ENCODE measurements at regions not wholly inside any gene's neighbourhood (a gene's known extent, or its start where the extent isn't known, plus 50 kb on each side); places are given as distances from the start of the nearest gene placed in this dataset.

DNA sequence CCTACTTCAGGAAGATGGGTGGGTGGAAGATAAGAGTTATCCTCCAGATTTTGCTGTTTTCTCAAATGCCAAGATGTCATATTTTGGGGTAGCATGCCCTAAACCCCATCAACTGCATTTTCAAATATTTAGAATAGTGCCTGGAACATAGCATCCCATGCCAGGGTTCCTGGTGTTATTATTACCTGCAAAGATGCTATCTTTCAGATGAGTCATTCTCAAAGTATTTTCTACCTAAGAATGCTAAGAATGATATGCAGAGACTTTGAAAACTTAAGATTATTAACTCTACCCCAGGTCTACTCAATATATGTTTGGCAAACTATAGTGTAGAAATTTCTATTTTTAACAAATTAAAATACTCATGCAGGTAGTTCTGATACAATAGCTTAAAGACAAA lies 934.3 kb upstream of the SLIT2 start:
- TF ChIP-seq SP1 (IDR thresholded peaks at IDR 0.05; ENCODE audit: low read depth, low read length) = no peak
- TF ChIP-seq, protein P1, sequence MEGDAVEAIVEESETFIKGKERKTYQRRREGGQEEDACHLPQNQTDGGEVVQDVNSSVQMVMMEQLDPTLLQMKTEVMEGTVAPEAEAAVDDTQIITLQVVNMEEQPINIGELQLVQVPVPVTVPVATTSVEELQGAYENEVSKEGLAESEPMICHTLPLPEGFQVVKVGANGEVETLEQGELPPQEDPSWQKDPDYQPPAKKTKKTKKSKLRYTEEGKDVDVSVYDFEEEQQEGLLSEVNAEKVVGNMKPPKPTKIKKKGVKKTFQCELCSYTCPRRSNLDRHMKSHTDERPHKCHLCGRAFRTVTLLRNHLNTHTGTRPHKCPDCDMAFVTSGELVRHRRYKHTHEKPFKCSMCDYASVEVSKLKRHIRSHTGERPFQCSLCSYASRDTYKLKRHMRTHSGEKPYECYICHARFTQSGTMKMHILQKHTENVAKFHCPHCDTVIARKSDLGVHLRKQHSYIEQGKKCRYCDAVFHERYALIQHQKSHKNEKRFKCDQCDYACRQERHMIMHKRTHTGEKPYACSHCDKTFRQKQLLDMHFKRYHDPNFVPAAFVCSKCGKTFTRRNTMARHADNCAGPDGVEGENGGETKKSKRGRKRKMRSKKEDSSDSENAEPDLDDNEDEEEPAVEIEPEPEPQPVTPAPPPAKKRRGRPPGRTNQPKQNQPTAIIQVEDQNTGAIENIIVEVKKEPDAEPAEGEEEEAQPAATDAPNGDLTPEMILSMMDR (IDR thresholded peaks at IDR 0.05 in 2 of 3, conservative IDR thresholded peaks at IDR 0.05 in 1 of 3; ENCODE audit: control insufficient read depth in 2 of 3, extremely low read depth in 1 of 3, insufficient read depth in 1 of 3, low read depth in 3 of 3, low read length in 3 of 3) = no peak
- no peak for TF ChIP-seq EED (IDR thresholded peaks at IDR 0.05; ENCODE audit: low read depth)
- TF ChIP-seq, protein P2, sequence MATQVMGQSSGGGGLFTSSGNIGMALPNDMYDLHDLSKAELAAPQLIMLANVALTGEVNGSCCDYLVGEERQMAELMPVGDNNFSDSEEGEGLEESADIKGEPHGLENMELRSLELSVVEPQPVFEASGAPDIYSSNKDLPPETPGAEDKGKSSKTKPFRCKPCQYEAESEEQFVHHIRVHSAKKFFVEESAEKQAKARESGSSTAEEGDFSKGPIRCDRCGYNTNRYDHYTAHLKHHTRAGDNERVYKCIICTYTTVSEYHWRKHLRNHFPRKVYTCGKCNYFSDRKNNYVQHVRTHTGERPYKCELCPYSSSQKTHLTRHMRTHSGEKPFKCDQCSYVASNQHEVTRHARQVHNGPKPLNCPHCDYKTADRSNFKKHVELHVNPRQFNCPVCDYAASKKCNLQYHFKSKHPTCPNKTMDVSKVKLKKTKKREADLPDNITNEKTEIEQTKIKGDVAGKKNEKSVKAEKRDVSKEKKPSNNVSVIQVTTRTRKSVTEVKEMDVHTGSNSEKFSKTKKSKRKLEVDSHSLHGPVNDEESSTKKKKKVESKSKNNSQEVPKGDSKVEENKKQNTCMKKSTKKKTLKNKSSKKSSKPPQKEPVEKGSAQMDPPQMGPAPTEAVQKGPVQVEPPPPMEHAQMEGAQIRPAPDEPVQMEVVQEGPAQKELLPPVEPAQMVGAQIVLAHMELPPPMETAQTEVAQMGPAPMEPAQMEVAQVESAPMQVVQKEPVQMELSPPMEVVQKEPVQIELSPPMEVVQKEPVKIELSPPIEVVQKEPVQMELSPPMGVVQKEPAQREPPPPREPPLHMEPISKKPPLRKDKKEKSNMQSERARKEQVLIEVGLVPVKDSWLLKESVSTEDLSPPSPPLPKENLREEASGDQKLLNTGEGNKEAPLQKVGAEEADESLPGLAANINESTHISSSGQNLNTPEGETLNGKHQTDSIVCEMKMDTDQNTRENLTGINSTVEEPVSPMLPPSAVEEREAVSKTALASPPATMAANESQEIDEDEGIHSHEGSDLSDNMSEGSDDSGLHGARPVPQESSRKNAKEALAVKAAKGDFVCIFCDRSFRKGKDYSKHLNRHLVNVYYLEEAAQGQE (IDR thresholded peaks at IDR 0.05; ENCODE audit: low read depth, low read length) = no peak
- TF ChIP-seq ASH2L (IDR thresholded peaks at IDR 0.05; ENCODE audit: borderline replicate concordance, low read depth) = no peak
- TF ChIP-seq, protein P3, sequence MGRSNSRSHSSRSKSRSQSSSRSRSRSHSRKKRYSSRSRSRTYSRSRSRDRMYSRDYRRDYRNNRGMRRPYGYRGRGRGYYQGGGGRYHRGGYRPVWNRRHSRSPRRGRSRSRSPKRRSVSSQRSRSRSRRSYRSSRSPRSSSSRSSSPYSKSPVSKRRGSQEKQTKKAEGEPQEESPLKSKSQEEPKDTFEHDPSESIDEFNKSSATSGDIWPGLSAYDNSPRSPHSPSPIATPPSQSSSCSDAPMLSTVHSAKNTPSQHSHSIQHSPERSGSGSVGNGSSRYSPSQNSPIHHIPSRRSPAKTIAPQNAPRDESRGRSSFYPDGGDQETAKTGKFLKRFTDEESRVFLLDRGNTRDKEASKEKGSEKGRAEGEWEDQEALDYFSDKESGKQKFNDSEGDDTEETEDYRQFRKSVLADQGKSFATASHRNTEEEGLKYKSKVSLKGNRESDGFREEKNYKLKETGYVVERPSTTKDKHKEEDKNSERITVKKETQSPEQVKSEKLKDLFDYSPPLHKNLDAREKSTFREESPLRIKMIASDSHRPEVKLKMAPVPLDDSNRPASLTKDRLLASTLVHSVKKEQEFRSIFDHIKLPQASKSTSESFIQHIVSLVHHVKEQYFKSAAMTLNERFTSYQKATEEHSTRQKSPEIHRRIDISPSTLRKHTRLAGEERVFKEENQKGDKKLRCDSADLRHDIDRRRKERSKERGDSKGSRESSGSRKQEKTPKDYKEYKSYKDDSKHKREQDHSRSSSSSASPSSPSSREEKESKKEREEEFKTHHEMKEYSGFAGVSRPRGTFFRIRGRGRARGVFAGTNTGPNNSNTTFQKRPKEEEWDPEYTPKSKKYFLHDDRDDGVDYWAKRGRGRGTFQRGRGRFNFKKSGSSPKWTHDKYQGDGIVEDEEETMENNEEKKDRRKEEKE (IDR thresholded peaks at IDR 0.05) = no peak
- TF ChIP-seq ETV6 (conservative IDR thresholded peaks at IDR 0.05 in 1 of 2, IDR thresholded peaks at IDR 0.05 in 1 of 2; ENCODE audit: borderline replicate concordance in 1 of 2, low read depth in 1 of 2) = no peak
- no peak for TF ChIP-seq SUZ12 (IDR thresholded peaks at IDR 0.05; ENCODE audit: unreplicated experiment)
- no peak for TF ChIP-seq CBX5 (IDR thresholded peaks at IDR 0.05; ENCODE audit: low read depth)

All from GM12878 (cell line).